Testis (tissue), 2 donors: ENCODE measurements at regions not wholly inside any gene's neighbourhood (a gene's known extent, or its start where the extent isn't known, plus 50 kb on each side); places are given as distances from the start of the nearest gene placed in this dataset.

Experiments
- POLR2A ChIP-seq: fragments of 450-650 bp; IDR thresholded peaks from one replicate; pipeline ENCODE4 v1.6.1; 2017; ENCODE audit warnings: antibody characterized with exemption, mild to moderate bottlenecking, moderate library complexity
- TF ChIP-seq, protein P1 (sequence below), 3 experiments: fragments of 450-650 bp in 2 of 3; fragments of 200-600 bp in 1 of 3; sonication (generic) in 1 of 3; IDR thresholded peaks; one replicate each; pipeline ENCODE4 v1.5.1; 2016 to 2019; ENCODE audit warnings: antibody characterized with exemption in 3 of 3, mild to moderate bottlenecking in 2 of 3, moderate library complexity in 1 of 3

DNA sequence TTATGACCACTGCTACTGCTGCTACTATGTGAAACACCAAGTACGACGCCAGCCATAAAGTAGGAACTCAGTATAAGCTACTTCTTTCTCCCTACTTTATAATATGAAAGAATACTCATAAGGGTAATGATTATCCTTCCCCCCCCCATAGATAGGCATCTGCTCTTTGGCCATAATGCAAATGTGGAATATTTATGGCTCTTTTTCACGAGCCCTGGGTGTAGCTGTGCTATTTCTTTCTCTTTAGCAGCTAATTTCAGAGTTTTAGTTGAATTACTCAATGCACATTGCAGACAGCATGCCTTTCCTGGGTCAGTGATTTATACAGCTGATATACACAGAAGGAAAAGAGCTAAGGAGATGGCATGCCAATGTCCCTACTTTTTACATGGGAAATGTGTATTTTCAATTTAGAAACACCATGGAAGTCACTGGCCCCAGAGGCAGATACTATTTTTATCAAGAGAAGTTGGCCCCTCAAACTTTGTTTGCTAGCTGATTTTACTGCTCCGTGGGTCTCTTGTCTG is 234.1 kb upstream of the KIAA1217 start:
- TF ChIP-seq, protein P1, sequence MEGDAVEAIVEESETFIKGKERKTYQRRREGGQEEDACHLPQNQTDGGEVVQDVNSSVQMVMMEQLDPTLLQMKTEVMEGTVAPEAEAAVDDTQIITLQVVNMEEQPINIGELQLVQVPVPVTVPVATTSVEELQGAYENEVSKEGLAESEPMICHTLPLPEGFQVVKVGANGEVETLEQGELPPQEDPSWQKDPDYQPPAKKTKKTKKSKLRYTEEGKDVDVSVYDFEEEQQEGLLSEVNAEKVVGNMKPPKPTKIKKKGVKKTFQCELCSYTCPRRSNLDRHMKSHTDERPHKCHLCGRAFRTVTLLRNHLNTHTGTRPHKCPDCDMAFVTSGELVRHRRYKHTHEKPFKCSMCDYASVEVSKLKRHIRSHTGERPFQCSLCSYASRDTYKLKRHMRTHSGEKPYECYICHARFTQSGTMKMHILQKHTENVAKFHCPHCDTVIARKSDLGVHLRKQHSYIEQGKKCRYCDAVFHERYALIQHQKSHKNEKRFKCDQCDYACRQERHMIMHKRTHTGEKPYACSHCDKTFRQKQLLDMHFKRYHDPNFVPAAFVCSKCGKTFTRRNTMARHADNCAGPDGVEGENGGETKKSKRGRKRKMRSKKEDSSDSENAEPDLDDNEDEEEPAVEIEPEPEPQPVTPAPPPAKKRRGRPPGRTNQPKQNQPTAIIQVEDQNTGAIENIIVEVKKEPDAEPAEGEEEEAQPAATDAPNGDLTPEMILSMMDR (IDR thresholded peaks at IDR 0.05) = no peak
- TF ChIP-seq POLR2A = no peak
